ES-I3 (cell line): ENCODE measurements at regions not wholly inside any gene's neighbourhood (a gene's known extent, or its start where the extent isn't known, plus 50 kb on each side); places are given as distances from the start of the nearest gene placed in this dataset.
"Not testable (repeated sequence)": the region's sequence is repeated elsewhere in the genome, so short reads cannot be mapped to it uniquely, and the experiment has no call there.

ENCODE experiments used
- H3K36me3 ChIP-seq: 2 replicates; pipeline ENCODE4 v1.6.1; 2013; ENCODE audit warnings: mild to moderate bottlenecking, low read length, control low read depth, moderate library complexity; ENCODE audit not compliant: insufficient read depth
- H3K4me1 ChIP-seq: 2 replicates; pipeline ENCODE4 v1.6.1; 2013; ENCODE audit warnings: mild to moderate bottlenecking, control low read depth, low read length; ENCODE audit not compliant: insufficient read depth
- H3K9ac ChIP-seq: 2 replicates; pipeline ENCODE4 v1.6.1; 2013; ENCODE audit warnings: low read depth, mild to moderate bottlenecking, low read length, moderate library complexity
- H3K9me3 ChIP-seq: 2 replicates; pipeline ENCODE4 v1.6.1; 2013; ENCODE audit warnings: mild to moderate bottlenecking, low read length, moderate library complexity; ENCODE audit not compliant: control insufficient read depth, insufficient read depth

GRCh38 chr16:85446951-85447692, 166.0 kb upstream of the GSE1 start:
- H3K9me3 ChIP-seq, result no peaks in the 10 kb centered on the region
- H3K36me3 ChIP-seq, result no peaks in the 10 kb centered on the region
- no peak overlapping the region for H3K9ac ChIP-seq
- H3K4me1 ChIP-seq, result 0 out of 2 replicates have a peak, but pooled peaks cover 4% of the 10 kb centered on the region

- Histone ChIP-seq H3K9ac (no peak overlapping the region), H3K36me3 (no peaks in the 10 kb centered on the region), H3K4me1 (0 out of 2 replicates have a peak, but pooled peaks cover 4% of the 10 kb centered on the region), H3K9me3 (no peaks in the 10 kb centered on the region)
Observed at GRCh38 chr16:85447693-85448313, 165.3 kb upstream of the GSE1 start.

- H3K36me3 ChIP-seq, result no peaks in the 10 kb centered on the region
- H3K9me3 ChIP-seq, result no peaks in the 10 kb centered on the region
- H3K9ac ChIP-seq, result no peak overlapping the region
- 0 out of 2 replicates have a peak, but pooled peaks cover 4% of the 10 kb centered on the region for H3K4me1 ChIP-seq
Observed at GRCh38 chr16:85448557-85449190, 164.4 kb upstream of the GSE1 start.

GRCh38 chr16:85449191-85449884, 163.8 kb upstream of the GSE1 start:
- H3K9me3 ChIP-seq, result no peaks in the 10 kb centered on the region
- no peaks in the 10 kb centered on the region for H3K36me3 ChIP-seq
- no peak overlapping the region for H3K9ac ChIP-seq
- 0 out of 2 replicates have a peak, but pooled peaks cover 4% of the 10 kb centered on the region for H3K4me1 ChIP-seq

- Histone ChIP-seq H3K9me3 (no peaks in the 10 kb centered on the region), H3K4me1 (0 out of 2 replicates have a peak, but pooled peaks cover 4% of the 10 kb centered on the region), H3K9ac (no peak overlapping the region), H3K36me3 (no peaks in the 10 kb centered on the region)
Observed at GRCh38 chr16:85449885-85450245, 163.3 kb upstream of the GSE1 start.

- not testable (repeated sequence) for H3K9ac ChIP-seq, H3K4me1 ChIP-seq, H3K9me3 ChIP-seq, H3K36me3 ChIP-seq
Observed at GRCh38 chr16:85451142-85451541, 162.0 kb upstream of the GSE1 start.

- Histone ChIP-seq H3K9ac (no peak overlapping the region), H3K4me1 (0 out of 2 replicates have a peak, but pooled peaks cover 4% of the 10 kb centered on the region), H3K36me3 (no peaks in the 10 kb centered on the region), H3K9me3 (no peaks in the 10 kb centered on the region)
Observed at GRCh38 chr16:85451641-85452363, 161.3 kb upstream of the GSE1 start.

GRCh38 chr16:85452364-85453193, 160.5 kb upstream of the GSE1 start:
- Histone ChIP-seq H3K4me1 (0 out of 2 replicates have a peak, but pooled peaks cover 4% of the 10 kb centered on the region), H3K9me3 (no peaks in the 10 kb centered on the region), H3K9ac (no peak overlapping the region)

GRCh38 chr16:85453194-85453678, 159.9 kb upstream of the GSE1 start:
- Histone ChIP-seq H3K9ac (no peak overlapping the region), H3K4me1 (0 out of 2 replicates have a peak, but pooled peaks cover 3% of the 10 kb centered on the region)

More at GRCh38 chr16:85452364-85453193, 160.5 kb upstream of the GSE1 start:
- H3K36me3 ChIP-seq, result no peaks in the 10 kb centered on the region

GRCh38 chr16:85453703-85454102, 159.4 kb upstream of the GSE1 start:
- H3K9me3 ChIP-seq, result no peaks in the 10 kb centered on the region
- no peaks in the 10 kb centered on the region for H3K4me1 ChIP-seq
- H3K9ac ChIP-seq, result no peak overlapping the region
- H3K36me3 ChIP-seq, result no peaks in the 10 kb centered on the region

More at GRCh38 chr16:85453194-85453678, 159.9 kb upstream of the GSE1 start:
- H3K9me3 ChIP-seq, result no peaks in the 10 kb centered on the region
- no peaks in the 10 kb centered on the region for H3K36me3 ChIP-seq

GRCh38 chr16:85454171-85454872, 158.8 kb upstream of the GSE1 start:
- Histone ChIP-seq H3K4me1 (peaks cover under 1% of the 10 kb centered on the region; the same call in 1 of the 2 replicates), H3K9me3 (no peaks in the 10 kb centered on the region), H3K36me3 (no peaks in the 10 kb centered on the region), H3K9ac (no peak overlapping the region)

- Histone ChIP-seq H3K36me3 (no peaks in the 10 kb centered on the region), H3K9me3 (no peaks in the 10 kb centered on the region), H3K9ac (no peak overlapping the region), H3K4me1 (peaks cover 13% of the 10 kb centered on the region)
Observed at GRCh38 chr16:85455534-85455933, 157.6 kb upstream of the GSE1 start.
